HG03439 (cell line): ENCODE measurements at regions not wholly inside any gene's neighbourhood (a gene's known extent, or its start where the extent isn't known, plus 50 kb on each side); places are given as distances from the start of the nearest gene placed in this dataset.
"Not testable (repeated sequence)": the region's sequence is repeated elsewhere in the genome, so short reads cannot be mapped to it uniquely, and the experiment has no call there.

Experiments used
- ATAC-seq: cut with Tn5 transposase; IDR thresholded peaks from one replicate; pipeline ENCODE4 v1.9.1; 2021; ENCODE audit warnings: mild to moderate bottlenecking, moderate library complexity; ENCODE audit not compliant: unreplicated experiment

DNA sequence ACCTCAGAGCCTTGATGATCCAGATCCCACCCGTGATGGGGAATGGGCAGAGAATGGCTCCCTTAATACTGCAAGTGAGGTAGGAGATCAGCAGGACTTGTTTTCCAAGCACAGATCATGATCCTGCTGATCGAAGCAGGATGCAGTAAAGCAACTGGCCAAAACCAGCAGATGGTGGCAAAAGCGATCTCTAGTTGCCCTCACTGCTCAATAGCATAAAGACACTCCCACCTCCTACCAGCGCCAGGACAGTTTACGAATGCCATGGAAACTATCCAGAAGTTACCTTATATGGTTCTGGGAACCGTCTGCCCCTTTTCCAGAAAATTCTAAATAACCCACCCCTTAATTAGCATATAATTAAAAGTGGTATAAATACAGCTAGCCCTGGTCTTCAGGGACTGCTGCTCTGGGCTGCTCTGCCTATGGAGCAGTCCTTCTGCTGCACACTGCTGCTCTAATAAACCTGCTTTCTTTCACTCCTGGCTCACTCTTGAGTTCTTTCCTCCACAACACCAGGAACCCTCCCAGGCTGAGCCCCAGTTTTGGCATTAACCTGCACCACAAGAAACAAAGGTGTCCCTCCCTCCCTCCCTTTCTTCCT, 415.8 kb downstream of the PREX1 start:
- no peak for ATAC-seq

DNA sequence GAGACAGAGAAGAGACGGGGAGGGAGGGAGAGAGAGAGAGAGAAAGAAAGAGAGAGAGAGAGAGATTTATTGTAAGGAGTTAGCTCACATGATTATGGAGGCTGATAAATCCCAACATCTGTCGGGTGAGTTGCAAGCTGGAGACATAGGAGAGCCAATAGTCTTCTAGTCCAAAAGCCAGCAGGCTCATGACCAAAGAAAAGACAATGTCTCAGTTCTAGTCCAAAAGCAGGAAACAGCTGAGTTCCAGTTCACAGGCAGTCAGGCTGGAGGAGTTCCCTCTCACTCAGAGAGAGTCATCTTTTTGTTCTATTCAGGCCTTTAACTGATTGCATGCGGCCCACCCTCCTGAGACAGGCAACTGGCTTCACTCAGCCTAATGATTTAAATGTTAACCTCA, 416.6 kb downstream of the PREX1 start:
- ATAC-seq = no peak

DNA sequence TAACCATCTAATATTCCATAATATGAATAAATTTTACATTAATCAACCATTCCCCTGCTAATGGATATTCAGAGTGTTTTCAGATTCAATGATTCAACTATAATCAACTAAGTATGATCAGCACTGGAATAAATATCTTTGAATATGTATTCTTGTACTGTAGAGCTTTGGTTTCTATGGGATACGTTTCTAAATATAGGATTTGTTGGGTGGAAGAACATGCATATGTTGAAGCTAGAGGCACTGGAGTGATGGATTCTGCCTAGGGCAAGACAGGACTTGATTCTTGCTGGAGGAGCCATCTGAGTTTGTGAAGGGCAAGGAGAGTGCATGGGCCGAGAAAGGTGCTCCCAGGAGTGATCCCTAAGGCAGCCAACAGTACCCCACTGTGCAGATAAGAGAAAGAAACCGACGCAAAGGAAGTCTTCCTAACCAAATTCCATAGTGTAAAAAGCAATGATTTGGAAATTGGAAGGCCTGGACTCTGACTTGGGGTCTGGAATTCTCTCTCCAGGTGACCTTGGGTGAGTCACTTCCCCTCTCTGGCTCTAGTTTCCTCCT, 418.7 kb downstream of the PREX1 start:
- no peak for ATAC-seq

DNA sequence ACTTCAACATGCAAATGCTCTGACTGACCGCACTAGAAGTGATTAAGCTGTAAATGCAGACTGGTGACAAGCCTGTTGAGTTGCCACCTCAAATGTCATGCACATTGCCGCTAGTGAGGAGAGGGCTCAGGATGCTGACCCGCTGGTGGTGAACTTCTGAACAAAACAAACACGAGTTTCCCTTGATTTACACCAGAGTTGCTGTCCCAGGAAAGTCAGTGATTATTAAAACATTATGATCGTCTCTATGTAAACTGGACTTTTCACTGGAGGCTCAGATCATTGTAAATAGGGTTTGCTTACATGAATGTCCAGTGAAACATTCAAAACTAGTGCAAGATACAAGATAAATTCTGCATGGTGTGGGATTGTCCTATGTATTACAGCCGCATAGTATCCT, 420.1 kb downstream of the PREX1 start:
- ATAC-seq = no peak

DNA sequence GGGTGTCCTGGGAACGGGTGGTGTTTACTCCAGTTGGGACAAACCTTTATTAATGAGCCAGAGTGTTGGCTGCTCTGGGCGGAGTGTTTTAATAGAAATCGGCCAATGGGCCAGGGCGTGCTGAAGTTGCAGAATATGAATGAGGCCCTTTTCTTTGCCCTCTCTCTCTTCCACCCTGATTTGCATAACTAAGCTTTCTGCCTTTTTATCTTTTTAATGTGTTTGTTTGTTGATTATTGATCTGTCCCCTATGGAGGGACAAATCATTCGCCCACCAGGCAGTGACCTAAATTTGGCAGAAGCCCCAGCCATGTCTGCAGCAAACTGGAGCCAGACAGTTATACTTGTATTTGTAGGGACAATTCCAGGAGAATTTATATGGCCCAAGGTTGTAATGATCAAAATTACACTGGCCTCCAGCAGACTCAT, 420.9 kb downstream of the PREX1 start:
- no peak for ATAC-seq

DNA sequence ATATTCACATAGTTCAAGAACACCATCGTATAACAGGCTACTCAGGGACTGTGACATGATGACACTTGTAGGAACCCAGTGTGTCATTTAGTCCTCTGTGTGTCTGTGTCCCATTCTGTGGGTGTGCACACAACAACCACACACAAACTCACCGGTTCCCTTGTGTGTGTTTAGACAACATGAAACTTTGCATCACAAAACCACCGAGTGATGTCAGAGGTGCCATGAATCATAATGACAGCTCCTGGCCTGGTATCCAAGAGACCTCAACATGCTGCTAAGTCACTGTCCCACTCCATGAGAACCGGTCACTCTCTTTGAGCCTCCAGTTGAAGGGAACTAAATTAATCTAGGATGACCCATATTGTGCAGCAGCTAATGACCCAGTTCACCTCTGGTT, 421.3 kb downstream of the PREX1 start:
- ATAC-seq = no peak

DNA sequence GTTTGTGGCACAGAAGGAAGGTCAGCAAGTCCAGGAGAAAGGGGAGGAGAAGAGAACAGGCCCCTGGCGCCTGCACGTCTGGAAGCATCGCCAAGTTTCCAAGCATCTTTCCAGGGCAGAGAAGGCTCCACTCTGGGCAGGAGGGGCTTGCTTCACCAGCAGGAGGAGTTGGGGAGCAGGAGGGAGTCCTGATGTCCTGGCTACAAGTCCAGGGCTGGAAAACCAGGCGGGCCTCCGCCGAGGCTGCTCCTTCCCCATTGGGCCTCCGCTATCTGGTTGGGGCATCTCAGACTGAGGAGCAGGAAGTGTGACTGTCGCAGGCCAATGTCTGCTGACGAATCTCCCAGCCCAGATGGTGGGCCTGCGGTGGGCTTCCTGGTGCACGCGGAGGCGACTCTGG, 421.9 kb downstream of the PREX1 start:
- no peak for ATAC-seq

DNA sequence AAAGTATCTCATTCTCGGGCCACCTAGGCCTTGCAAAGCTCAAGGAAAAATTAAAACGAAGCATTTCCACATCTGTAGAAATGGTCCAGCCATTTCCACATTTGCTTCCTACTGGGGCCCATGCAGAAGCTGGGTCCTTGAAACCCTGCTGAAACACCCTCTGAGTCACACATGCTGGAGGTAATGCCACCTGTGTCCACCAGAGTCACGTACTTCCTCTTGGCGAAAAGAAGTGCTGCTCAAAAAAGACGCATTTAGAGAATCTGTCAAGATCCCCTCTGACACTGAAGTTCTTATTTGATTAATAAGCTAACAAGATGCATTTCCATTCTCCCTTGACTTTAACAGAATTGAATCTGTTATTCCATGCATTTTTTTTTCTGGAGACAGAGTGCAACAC, 423.2 kb downstream of the PREX1 start:
- ATAC-seq = no peak

DNA sequence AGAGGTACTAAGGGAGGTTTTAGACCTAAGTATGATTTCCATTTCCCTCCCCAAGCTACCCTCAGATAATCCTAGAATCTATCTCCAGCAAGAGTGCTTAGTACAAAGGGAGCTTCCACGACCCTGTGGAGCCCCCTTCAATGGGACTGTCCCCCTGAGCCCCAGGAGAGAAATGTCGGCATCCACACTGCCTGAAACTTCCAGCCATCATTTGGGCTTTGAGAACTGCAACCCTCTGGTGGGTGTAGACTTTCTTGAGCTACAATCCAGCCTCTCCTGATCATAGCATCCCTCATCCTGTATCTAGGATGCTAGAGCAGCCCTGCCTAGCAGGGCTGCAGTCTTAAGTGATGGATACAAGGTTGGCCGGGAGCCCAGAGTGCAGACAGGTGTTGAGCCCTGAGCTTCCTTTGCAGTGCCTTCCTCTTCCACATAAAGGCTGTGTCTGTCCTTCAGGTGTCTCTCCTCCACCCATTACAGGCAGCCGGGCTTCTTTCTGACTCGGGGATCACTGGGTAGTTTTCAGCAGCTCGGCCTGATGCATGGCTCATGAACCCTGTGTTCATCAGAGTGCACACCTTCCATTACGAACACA, 424.5 kb downstream of the PREX1 start:
- no peak for ATAC-seq

DNA sequence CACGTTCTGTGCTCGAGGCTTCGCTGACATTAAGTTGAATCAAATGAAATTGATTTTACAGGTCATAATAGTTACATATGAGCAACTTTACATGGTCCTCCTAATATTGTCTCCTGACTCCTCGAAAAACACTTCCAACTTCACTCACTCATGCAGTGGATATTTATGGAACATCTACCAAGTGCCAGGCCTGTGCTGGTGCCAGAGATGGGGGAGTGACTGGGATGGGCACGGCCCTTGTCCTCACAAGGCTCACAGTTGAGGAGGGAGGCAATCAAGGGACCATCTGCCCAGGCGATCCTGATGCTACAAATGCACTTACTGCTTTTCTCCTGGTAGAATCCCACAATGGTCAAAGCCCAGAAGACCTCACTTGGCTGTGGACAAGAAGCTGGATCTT, 426.4 kb downstream of the PREX1 start:
- no peak for ATAC-seq

DNA sequence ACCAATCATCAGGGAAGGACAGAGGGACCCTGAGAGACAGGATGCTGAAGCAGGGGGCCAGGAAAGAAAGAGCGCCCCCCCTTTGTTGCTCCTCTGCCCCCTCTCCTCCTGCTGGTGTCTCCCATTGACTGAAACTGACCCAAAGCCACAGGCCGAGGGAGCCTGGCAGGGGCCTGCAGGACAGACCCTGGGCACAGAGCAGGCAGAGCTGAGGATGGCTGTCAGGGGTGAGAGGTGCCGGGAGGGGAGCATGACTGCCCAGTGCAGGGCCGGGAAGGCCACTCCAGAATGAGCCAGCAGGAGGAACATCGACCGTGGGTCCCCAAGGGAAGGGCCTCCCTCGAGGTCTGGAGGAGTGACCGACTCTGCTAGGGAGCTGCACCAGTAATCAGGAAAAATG, 427.8 kb downstream of the PREX1 start:
- no peak for ATAC-seq

DNA sequence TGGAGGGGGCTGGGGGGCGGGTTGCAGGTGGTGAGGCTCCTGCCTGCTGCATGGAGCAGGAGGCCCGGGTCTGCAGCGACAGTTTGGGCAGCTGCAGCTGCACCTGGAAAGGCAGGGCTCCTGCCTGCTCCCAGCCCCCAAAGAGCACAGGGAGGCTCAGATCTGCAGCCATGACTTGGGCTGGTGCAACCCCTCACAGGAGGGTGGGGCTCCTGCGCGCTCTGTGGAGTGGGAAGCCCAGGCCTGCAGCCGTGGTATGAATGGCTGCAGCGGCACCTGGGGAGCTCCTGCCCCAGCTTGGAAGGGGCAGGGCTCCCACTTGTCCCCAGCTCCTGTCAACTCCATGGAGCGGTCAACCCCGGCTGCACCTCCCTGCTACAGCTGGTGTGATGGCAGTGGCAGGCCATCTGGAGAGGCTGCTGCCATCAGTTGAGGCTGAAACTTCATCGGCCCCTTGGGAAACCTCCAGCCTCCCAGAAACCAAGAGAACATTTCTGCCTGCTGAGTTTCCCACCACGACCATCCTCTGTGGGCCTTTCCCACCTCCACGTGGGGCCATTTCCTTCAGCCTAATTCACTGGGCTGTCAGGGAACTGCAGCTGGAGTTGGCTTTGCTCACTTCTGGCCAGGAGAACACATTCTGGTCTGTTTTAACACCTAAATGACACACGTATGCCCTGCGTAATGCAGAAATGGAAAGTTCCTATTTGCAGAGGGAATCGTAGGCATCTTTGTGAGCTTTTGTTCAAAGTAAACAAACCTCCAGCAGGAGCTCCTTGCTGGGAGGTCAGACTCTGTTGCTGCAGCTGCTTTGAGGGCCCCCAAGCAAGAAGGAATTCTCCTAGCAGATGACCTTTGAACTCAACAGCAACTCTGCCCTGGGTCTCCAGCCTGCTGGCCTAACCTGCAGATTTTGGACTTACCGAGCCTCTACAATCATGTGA, 429.0 kb downstream of the PREX1 start:
- ATAC-seq = no peak

DNA sequence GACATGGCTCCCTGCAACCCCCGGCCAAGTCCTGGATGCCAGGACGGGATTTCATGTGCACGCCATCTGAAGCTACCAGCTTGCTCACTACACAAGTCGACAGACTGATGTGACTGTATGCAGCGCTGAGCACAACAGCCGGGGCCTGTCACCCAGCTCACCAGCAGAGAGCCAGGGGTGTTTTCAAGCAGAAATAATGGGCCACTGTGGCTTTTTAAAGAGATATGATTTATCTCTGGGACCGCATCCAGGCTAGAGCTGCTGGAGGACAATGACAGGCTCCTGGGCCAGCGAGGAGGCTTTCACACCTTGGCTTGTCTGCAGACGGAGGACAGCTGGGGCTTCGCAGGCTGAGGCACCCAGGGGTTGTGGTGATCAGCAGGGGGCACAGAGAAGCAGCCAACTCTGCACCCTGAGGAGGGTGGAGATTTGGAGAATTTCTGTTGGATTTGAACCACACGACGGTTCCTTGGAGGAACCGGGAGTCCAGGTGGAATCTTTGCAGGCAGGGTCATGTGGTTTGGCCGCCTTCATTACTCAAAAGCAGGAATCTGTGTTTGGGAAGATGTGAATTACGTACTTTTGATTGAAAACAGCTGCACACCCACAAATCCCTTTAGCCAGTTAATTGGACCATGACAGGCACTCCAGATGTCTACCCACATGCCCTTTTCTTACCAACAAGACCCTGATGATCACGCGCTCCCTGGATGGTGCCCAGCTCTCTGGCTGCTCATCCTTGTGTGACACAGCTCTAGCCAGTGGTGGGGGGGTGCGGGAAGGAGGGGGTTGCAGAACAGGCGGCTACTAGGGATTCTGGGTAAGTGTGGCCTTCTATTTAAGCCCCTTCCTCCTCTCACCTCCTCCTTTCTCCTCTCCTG, 430.6 kb downstream of the PREX1 start:
- not testable (repeated sequence) for ATAC-seq

DNA sequence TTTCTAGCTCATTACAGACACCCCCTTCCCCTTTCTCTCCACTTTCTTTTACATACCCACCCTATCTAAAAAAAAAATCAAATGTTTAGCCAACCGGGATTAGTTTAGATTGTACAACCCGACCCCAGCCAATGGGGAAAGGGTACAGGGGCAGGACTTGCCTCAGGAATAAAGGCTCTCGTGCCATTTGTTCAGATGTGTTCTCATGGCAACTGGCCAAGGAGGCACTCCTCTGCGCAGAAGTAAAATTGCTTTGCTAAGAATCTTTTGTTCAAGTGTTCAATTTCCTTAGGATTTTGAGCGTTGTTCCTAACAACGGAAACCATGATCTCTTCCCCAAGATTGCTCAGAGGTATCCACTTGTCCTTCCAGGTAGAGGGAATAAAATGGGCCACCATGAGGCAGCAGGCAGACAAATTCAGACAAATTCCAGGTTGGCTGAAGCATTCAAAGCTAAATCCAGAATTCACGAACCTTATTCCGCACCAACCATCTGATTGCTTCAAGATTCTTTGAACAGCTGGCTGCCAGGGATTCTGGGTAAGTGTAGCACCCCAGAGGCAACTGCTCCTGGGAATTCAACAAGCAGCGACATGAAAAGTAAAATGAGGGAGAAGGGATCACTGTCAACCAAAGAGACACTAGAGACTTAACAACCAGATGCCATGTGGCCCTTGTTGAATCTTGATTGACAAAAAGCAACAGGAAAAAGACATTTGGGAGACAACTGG, 431.8 kb downstream of the PREX1 start:
- ATAC-seq = no peak

DNA sequence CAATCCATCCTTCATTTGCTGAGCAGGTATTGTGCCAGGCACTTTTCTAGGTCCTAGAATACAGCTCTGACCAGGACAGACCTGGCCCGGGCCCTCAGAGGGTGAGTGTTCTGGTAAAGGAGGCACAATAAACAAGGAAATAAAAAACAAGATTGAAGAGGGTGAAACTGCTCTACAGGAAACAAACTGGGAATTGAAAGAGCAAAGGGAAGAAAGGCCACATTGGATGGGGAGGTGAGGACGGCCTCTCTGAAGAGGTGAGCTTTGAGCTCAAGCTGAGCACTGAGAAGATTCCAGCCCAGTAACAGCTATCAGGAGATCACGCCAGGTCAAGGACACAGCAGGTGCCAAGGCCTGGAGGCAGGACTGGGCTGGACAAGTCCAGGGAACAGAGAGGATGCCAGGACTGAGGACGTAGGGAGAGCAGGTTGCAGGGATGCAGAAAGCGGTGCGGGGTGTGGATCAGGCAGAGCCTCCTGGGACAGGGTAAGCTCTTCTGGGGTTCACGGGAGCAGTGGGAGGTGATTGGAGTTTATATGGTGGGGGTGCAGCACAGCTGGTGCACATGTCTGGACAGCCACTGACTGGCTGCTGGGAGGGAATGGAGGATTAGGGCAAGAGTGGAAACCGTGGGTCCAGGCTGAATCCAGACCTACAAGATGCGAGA, 433.3 kb downstream of the PREX1 start:
- no peak for ATAC-seq

DNA sequence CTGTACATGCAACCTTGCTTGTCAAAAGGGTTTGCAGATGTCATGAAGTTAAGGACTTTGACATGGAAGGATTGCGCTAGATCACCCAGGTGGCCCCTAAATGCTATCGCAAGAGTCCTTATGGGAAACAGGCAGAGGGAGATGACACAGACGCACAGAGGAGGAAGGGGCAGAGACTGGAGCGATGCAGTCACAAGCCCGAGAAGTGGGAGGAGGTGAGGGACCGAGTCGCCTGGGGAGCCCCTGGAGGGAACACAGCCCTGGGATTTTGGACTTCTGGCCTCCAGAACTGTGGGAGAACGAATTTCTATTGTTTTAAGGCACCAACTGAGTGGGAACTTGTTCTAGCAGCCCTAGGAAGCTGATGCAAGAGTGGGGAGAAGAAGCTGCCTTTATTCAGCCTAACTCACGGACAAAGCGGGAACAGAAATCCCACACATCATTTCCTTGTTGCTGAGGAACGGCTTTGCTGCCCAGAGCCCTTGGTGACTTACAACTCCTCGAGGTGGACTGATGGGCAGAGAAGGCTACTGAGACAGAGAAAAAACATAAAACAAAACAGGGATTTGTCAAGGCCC, 434.0 kb downstream of the PREX1 start:
- no peak for ATAC-seq

DNA sequence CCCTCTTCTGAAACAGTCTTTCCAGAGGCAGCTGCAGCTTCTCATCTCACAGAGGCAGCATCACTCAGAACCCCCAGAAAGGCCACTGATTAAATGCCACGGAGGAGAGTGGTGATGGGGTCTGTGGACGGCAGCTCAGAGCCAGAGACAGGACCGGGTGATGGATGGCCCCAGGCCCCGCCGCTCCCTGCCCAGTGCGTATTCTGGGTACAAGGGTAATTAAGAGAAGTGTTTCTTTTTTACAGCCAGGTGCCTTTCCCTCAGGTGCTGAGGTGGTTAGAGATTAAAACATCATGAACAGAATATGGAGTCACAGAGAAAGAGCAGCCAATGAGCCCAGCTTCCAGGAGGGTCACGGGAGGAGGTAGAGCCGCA, 434.5 kb downstream of the PREX1 start:
- no peak for ATAC-seq

DNA sequence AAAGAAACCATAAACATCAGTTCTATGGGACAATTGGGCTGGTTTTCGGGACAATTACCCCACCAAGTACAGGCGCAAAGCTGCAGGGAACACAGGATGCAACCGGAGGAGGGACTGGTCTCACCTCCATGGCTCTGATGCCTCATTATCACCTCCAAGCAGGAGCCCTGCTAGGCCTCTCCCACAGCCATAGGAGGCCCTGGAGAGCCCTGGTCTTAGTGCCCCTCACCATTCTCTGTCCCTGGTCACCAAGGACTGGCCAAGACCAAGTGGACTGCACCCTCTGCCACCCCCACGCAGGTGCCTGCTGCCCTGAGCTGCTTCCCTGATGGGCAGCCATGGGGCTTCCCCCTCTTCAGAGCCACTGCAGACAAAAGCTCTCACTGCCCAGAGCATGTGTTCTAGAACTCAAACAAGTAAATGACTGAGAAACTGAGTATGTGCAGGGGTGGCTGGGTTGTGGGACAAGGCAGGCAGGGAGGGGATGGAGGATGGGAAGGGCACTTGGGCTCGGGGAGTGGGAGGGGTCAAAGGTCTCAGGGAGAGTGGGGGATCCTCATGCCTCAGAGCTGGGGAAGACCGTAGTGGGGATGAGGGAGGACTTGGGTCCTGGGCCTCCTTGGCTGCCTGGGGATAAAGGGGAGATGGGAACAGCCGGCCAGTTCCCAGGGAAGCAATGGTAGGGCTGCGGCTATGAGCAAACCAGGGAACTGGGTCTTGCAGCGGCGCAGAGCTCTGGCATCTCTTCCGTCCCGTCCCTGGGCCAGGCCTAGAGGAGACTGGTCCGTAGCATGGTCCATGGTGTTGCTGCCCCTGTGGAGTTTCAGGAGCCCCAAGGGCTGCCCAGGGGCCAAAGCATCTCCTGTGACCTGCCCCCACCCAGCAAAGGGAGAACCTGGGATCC, 435.1 kb downstream of the PREX1 start:
- no peak for ATAC-seq
